CD14-positive monocyte (primary cell): ENCODE measurements at regions not wholly inside any gene's neighbourhood (a gene's known extent, or its start where the extent isn't known, plus 50 kb on each side); places are given as distances from the start of the nearest gene placed in this dataset.

ENCODE experiments used
- DNase-seq, 3 donors: peaks; one replicate each; pipeline ENCODE4 v3.0.0-alpha.2; 2011 to 2022
- H2AFZ ChIP-seq: 2 replicates; pipeline ENCODE4 v1.6.0; 2012; ENCODE audit warnings: mild to moderate bottlenecking, low read depth, low read length, inconsistent platforms; ENCODE audit not compliant: insufficient read depth, poor library complexity, severe bottlenecking
- H3K27ac ChIP-seq, 2 donors: 1 replicate in 1 of 2; 2 replicates in 1 of 2; pipeline ENCODE4 v1.5.1; 2012 to 2013; ENCODE audit warnings: low read length in 2 of 2, control low read depth in 1 of 2, inconsistent platforms in 1 of 2, low read depth in 1 of 2, mild to moderate bottlenecking in 1 of 2
- H3K27me3 ChIP-seq, 2 donors: one replicate each; pipeline versions ENCODE4 v1.6.0 to v1.6.1; 2011 to 2013; ENCODE audit warnings: low read length in 2 of 2; ENCODE audit not compliant: control insufficient read depth in 2 of 2, insufficient read depth in 2 of 2
- H3K36me3 ChIP-seq, 2 donors: replicated peaks in 1 of 2; 1 replicate in 1 of 2; 2 replicates in 1 of 2; pipeline versions ENCODE4 v1.5.1 to v1.6.1; 2012 to 2013; ENCODE audit warnings: low read length in 2 of 2, control low read depth in 1 of 2, inconsistent platforms in 1 of 2, mild to moderate bottlenecking in 1 of 2; ENCODE audit not compliant: insufficient read depth in 2 of 2, control insufficient read depth in 1 of 2
- H3K4me1 ChIP-seq, 2 donors: 1 replicate in 1 of 2; 2 replicates in 1 of 2; pipeline versions ENCODE4 v1.5.1 to v1.6.1; 2012 to 2013; ENCODE audit warnings: low read length in 2 of 2, control low read depth in 1 of 2, inconsistent platforms in 1 of 2, mild to moderate bottlenecking in 1 of 2, moderate library complexity in 1 of 2; ENCODE audit not compliant: insufficient read depth in 2 of 2, control insufficient read depth in 1 of 2
- H3K4me2 ChIP-seq: replicated peaks from 2 replicates; pipeline ENCODE3; 2012; ENCODE audit warnings: low read length, moderate library complexity, mild to moderate bottlenecking; ENCODE audit not compliant: poor library complexity, severe bottlenecking; ENCODE audit errors: extremely low read depth
- H3K4me3 ChIP-seq, 3 experiments: fragments of 200-600 bp in 1 of 3; sonication (generic) in 1 of 3; replicated peaks in 1 of 3; 1 replicate in 2 of 3; 2 replicates in 1 of 3; pipeline ENCODE4 v1.5.1; 2011 to 2013; ENCODE audit warnings: low read length in 3 of 3, mild to moderate bottlenecking in 3 of 3, control low read depth in 2 of 3, low read depth in 2 of 3, inconsistent platforms in 1 of 3, moderate library complexity in 1 of 3
- H3K79me2 ChIP-seq: 2 replicates; pipeline ENCODE4 v1.6.0; 2012; ENCODE audit warnings: mild to moderate bottlenecking, control low read depth, inconsistent platforms, low read length, moderate library complexity; ENCODE audit not compliant: insufficient read depth
- H3K9ac ChIP-seq: 2 replicates; pipeline ENCODE4 v1.6.0; 2017; ENCODE audit warnings: low read length, mild to moderate bottlenecking; ENCODE audit not compliant: insufficient read depth, poor library complexity, severe bottlenecking
- H3K9me3 ChIP-seq, 2 donors: replicated peaks in 1 of 2; 1 replicate in 1 of 2; 2 replicates in 1 of 2; pipeline versions ENCODE4 v1.5.1 to v1.6.1; 2012 to 2013; ENCODE audit warnings: low read length in 2 of 2, control low read depth in 1 of 2; ENCODE audit not compliant: control insufficient read depth in 1 of 2, insufficient read depth in 1 of 2
- H4K20me1 ChIP-seq: 2 replicates; pipeline ENCODE4 v1.6.0; 2012; ENCODE audit warnings: mild to moderate bottlenecking, low read length, control low read depth, moderate library complexity; ENCODE audit not compliant: insufficient read depth
- H3K27ac Mint-ChIP-seq, 7 donors: one replicate each; pipeline ENCODE4 v1.8.0; 2020; ENCODE audit warnings: mild to moderate bottlenecking in 7 of 7, mixed read lengths in 7 of 7, moderate library complexity in 6 of 7, inconsistent platforms in 2 of 7
- H3K27me3 Mint-ChIP-seq, 3 donors: one replicate each; pipeline ENCODE4 v1.8.0; 2021 to 2022; ENCODE audit warnings: low read depth in 3 of 3, mild to moderate bottlenecking in 3 of 3, mixed read lengths in 3 of 3, moderate library complexity in 3 of 3, inconsistent platforms in 1 of 3
- H3K36me3 Mint-ChIP-seq, 2 donors: one replicate each; pipeline ENCODE4 v1.8.0; 2020; ENCODE audit warnings: mixed read lengths in 2 of 2, inconsistent platforms in 1 of 2, mild to moderate bottlenecking in 1 of 2
- H3K4me1 Mint-ChIP-seq: one replicate; pipeline ENCODE4 v1.8.0; 2020; ENCODE audit warnings: mild to moderate bottlenecking, mixed read lengths
- H3K4me3 Mint-ChIP-seq, 2 donors: one replicate each; pipeline ENCODE4 v1.8.0; 2020; ENCODE audit warnings: mild to moderate bottlenecking in 2 of 2, mixed read lengths in 2 of 2, moderate library complexity in 1 of 2
- H3K9me3 Mint-ChIP-seq, 7 donors: one replicate each; pipeline ENCODE4 v1.8.0; 2020 to 2022; ENCODE audit warnings: mixed read lengths in 7 of 7, mild to moderate bottlenecking in 6 of 7, moderate library complexity in 6 of 7, inconsistent platforms in 2 of 7
- WGBS: methylation state at CpG from one replicate; pipeline ENCODE4 v1.1.5; 2013; ENCODE audit warnings: missing lambda C conversion rate; ENCODE audit not compliant: insufficient coverage; 5-methylcytosine and 5-hydroxymethylcytosine counted together
- intact Hi-C, 2 donors: fragments of 100-400 bp; cut with micrococcal nuclease; formaldehyde crosslinking; loops; one replicate each; pipeline versions ENCODE4 v1.15.0 to v1.15.1; 2023
- TF ChIP-seq, protein P1 (sequence below): fragments of 200-600 bp; IDR thresholded peaks from one replicate; pipeline ENCODE4 v1.8.0; 2022; ENCODE audit warnings: antibody characterized with exemption, mild to moderate bottlenecking

DNA sequence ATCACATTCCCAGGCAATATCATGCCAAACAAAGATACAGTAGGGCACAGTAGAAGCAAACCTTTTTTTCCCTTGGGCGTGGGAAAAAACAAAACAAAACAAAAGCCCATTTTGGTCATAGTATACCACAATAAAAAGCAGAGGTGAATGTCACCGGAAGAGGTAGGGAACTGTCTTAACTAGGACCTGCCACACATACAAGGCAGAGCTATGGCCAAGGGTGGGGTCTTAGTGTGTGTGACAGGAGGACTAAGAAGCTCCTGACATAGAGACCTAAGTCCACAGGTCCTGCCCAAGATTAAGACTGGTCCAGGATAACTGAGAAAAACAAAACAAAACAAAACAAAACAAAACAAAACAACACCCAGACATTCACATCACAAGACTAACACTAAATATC is 441.2 kb upstream of the DSEL start:
- Histone ChIP-seq H3K9ac (no peak overlapping the region), H2AFZ (no peak overlapping the region), H3K27ac (no peak overlapping the region), H3K4me2 (no peak overlapping the region), H3K4me3 (no peak overlapping the region), H3K9me3 (no peaks in the 10 kb centered on the region), H3K79me2 (no peaks in the 10 kb centered on the region), H3K4me1 (no peaks in the 10 kb centered on the region), H3K27me3 (no peaks in the 10 kb centered on the region), H4K20me1 (no peaks in the 10 kb centered on the region), H3K36me3 (no peaks in the 10 kb centered on the region)
- no peak overlapping the region for H3K4me3 Mint-ChIP-seq
- DNase-seq, result no peak
- no peaks in the 10 kb centered on the region for H3K36me3 Mint-ChIP-seq
- intact Hi-C loops, result no loop called here
- no peak overlapping the region for H3K27ac Mint-ChIP-seq
- H3K4me1 Mint-ChIP-seq, result no peaks in the 10 kb centered on the region
- peaks cover 0 to 4% (median 0%) of the 10 kb centered on the region in 7 donors for H3K9me3 Mint-ChIP-seq
- TF ChIP-seq, protein P1, sequence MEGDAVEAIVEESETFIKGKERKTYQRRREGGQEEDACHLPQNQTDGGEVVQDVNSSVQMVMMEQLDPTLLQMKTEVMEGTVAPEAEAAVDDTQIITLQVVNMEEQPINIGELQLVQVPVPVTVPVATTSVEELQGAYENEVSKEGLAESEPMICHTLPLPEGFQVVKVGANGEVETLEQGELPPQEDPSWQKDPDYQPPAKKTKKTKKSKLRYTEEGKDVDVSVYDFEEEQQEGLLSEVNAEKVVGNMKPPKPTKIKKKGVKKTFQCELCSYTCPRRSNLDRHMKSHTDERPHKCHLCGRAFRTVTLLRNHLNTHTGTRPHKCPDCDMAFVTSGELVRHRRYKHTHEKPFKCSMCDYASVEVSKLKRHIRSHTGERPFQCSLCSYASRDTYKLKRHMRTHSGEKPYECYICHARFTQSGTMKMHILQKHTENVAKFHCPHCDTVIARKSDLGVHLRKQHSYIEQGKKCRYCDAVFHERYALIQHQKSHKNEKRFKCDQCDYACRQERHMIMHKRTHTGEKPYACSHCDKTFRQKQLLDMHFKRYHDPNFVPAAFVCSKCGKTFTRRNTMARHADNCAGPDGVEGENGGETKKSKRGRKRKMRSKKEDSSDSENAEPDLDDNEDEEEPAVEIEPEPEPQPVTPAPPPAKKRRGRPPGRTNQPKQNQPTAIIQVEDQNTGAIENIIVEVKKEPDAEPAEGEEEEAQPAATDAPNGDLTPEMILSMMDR, result no peak
- H3K27me3 Mint-ChIP-seq, result peaks cover 0 to 2% (median 0%) of the 10 kb centered on the region in 3 donors
- no CpG with 5 or more reads among the region's 2 CpGs for WGBS

DNA sequence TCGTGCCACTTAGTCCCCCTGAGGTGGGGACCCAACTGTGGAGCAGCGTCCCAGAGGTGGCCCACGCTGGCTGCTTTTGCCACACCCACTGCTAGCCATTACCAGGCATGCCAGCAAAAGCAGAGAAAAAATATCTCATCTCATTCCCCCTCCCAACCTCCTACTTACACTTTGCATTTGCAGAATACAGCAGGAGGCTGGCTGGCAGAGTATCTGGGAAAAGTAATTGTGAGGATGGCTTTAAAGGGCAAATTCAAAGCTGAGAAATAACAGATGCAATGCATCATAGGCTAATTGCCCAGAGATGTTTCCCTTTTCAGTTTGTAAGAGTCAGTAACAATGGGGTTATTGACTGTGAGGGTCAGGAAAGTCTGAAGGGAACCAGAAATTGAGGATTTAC is 438.1 kb upstream of the DSEL start:
- Histone ChIP-seq H3K4me1 (no peaks in the 10 kb centered on the region), H3K27ac (no peak overlapping the region), H3K9me3 (no peaks in the 10 kb centered on the region), H3K79me2 (no peaks in the 10 kb centered on the region), H3K9ac (no peak overlapping the region), H3K4me3 (no peak overlapping the region), H3K36me3 (no peaks in the 10 kb centered on the region), H3K4me2 (no peak overlapping the region), H4K20me1 (no peaks in the 10 kb centered on the region), H2AFZ (no peak overlapping the region), H3K27me3 (no peaks in the 10 kb centered on the region)
- intact Hi-C loops, result no loop called here
- no peaks in the 10 kb centered on the region for H3K4me1 Mint-ChIP-seq
- peaks cover 0 to 2% (median 0%) of the 10 kb centered on the region in 7 donors for H3K9me3 Mint-ChIP-seq
- H3K27me3 Mint-ChIP-seq, result peaks cover 0 to 2% (median 0%) of the 10 kb centered on the region in 3 donors
- no peak for DNase-seq
- no peak overlapping the region for H3K4me3 Mint-ChIP-seq
- no peaks in the 10 kb centered on the region for H3K36me3 Mint-ChIP-seq
- TF ChIP-seq, protein P1, result no peak
- 45% methylated on average over 3 of the region's 3 CpGs for WGBS
- H3K27ac Mint-ChIP-seq, result no peak overlapping the region
